H9 (cell line): ENCODE measurements at regions not wholly inside any gene's neighbourhood (a gene's known extent, or its start where the extent isn't known, plus 50 kb on each side); places are given as distances from the start of the nearest gene placed in this dataset.

ENCODE experiments used
- DNase-seq: peaks from one replicate; pipeline ENCODE4 v3.0.0-alpha.2; 2017
- H2AFZ ChIP-seq: one replicate; pipeline ENCODE4 v1.6.1; 2013; ENCODE audit warnings: mild to moderate bottlenecking, low read length, control low read depth, moderate library complexity
- H2AK5ac ChIP-seq: 2 replicates; pipeline ENCODE4 v1.6.1; 2013; ENCODE audit warnings: low read length, control low read depth, mixed read lengths; ENCODE audit not compliant: insufficient read length
- H2BK120ac ChIP-seq: one replicate; pipeline ENCODE4 v1.6.1; 2013; ENCODE audit warnings: low read depth, mild to moderate bottlenecking, low read length, control low read depth, inconsistent platforms; ENCODE audit not compliant: poor library complexity, severe bottlenecking
- H2BK12ac ChIP-seq: 2 replicates; pipeline ENCODE4 v1.6.1; 2013; ENCODE audit warnings: low read length, control low read depth, mixed read lengths, low read depth; ENCODE audit not compliant: insufficient read length
- H2BK15ac ChIP-seq: 2 replicates; pipeline ENCODE4 v1.6.1; 2013; ENCODE audit warnings: low read depth, low read length, control low read depth
- H2BK20ac ChIP-seq: one replicate; pipeline ENCODE4 v1.6.1; 2013; ENCODE audit warnings: low read depth, mild to moderate bottlenecking, low read length, control low read depth, inconsistent platforms; ENCODE audit not compliant: poor library complexity, severe bottlenecking
- H2BK5ac ChIP-seq: 2 replicates; pipeline ENCODE4 v1.6.1; 2013; ENCODE audit warnings: low read length, control low read depth, mixed read lengths; ENCODE audit not compliant: insufficient read length
- H3K14ac ChIP-seq: 2 replicates; pipeline ENCODE4 v1.6.1; 2013; ENCODE audit warnings: low read length, control low read depth; ENCODE audit not compliant: insufficient read depth
- H3K18ac ChIP-seq: 2 replicates; pipeline ENCODE4 v1.6.1; 2013; ENCODE audit warnings: low read depth, mild to moderate bottlenecking, mixed read lengths, low read length, control low read depth; ENCODE audit not compliant: insufficient read length
- H3K23ac ChIP-seq: 2 replicates; pipeline ENCODE4 v1.6.1; 2013; ENCODE audit warnings: low read length, control low read depth, mixed read lengths, low read depth; ENCODE audit not compliant: insufficient read length
- H3K23me2 ChIP-seq: 2 replicates; pipeline ENCODE4 v1.6.1; 2013; ENCODE audit warnings: low read depth, mild to moderate bottlenecking, mixed read lengths, low read length, control low read depth; ENCODE audit not compliant: insufficient read length, poor library complexity, severe bottlenecking
- H3K27ac ChIP-seq: 2 replicates; pipeline ENCODE4 v1.5.1; 2013; ENCODE audit warnings: low read length, control low read depth, mixed read lengths, low read depth; ENCODE audit not compliant: insufficient read length
- H3K27me3 ChIP-seq: 2 replicates; pipeline ENCODE4 v1.6.1; 2013; ENCODE audit warnings: low read length, control low read depth, inconsistent platforms; ENCODE audit not compliant: insufficient read depth
- H3K4ac ChIP-seq: 2 replicates; pipeline ENCODE4 v1.6.1; 2013; ENCODE audit warnings: low read depth, mild to moderate bottlenecking, control low read depth, inconsistent platforms, low read length, moderate library complexity
- H3K4me1 ChIP-seq: 2 replicates; pipeline ENCODE4 v1.6.1; 2013; ENCODE audit warnings: low read length, control low read depth, inconsistent platforms; ENCODE audit not compliant: insufficient read depth
- H3K4me2 ChIP-seq: 2 replicates; pipeline ENCODE4 v1.6.1; 2013; ENCODE audit warnings: low read length, control low read depth, mixed read lengths; ENCODE audit not compliant: insufficient read length, insufficient read depth
- H3K56ac ChIP-seq: 2 replicates; pipeline ENCODE4 v1.6.1; 2013; ENCODE audit warnings: low read depth, mild to moderate bottlenecking, mixed read lengths, low read length, control low read depth; ENCODE audit not compliant: insufficient read length
- H3K79me1 ChIP-seq: 2 replicates; pipeline ENCODE4 v1.6.1; 2013; ENCODE audit warnings: low read depth, mild to moderate bottlenecking, moderate library complexity, low read length, control low read depth, inconsistent platforms; ENCODE audit not compliant: insufficient read depth, poor library complexity, severe bottlenecking
- H3K79me2 ChIP-seq: 2 replicates; pipeline ENCODE4 v1.6.1; 2013; ENCODE audit warnings: low read length, control low read depth, inconsistent platforms; ENCODE audit not compliant: insufficient read depth
- H3K9ac ChIP-seq: 2 replicates; pipeline ENCODE4 v1.6.1; 2013; ENCODE audit warnings: low read length, control low read depth, mixed read lengths; ENCODE audit not compliant: insufficient read length; ENCODE audit errors: extremely low read depth
- H3K9me3 ChIP-seq: one replicate; pipeline ENCODE4 v1.6.1; 2013; ENCODE audit warnings: low read depth, low read length, inconsistent platforms; ENCODE audit not compliant: control insufficient read depth
- H3T11ph ChIP-seq: one replicate; pipeline ENCODE4 v1.6.1; 2013; ENCODE audit warnings: mild to moderate bottlenecking, low read length, control low read depth, inconsistent platforms
- H4K20me1 ChIP-seq: one replicate; pipeline ENCODE4 v1.6.1; 2013; ENCODE audit not compliant: control insufficient read depth, insufficient read length, insufficient read depth
- H4K5ac ChIP-seq: 2 replicates; pipeline ENCODE4 v1.6.1; 2013; ENCODE audit warnings: low read depth, mild to moderate bottlenecking, mixed read lengths, low read length, control low read depth; ENCODE audit not compliant: insufficient read length
- H4K8ac ChIP-seq: replicated peaks from 2 replicates; pipeline ENCODE4 v1.6.1; 2013; ENCODE audit warnings: low read length, control low read depth, mixed read lengths, low read depth; ENCODE audit not compliant: insufficient read length
- H4K91ac ChIP-seq: 2 replicates; pipeline ENCODE4 v1.6.1; 2013; ENCODE audit warnings: low read depth, mild to moderate bottlenecking, moderate library complexity, mixed read lengths, low read length, control low read depth; ENCODE audit not compliant: insufficient read length
- H3K27ac Mint-ChIP-seq, 3 experiments: 2 replicates in 2 of 3; 3 replicates in 1 of 3; pipeline ENCODE4 v1.8.0; 2020 to 2021; ENCODE audit warnings: mixed read lengths in 3 of 3, mild to moderate bottlenecking in 1 of 3, moderate library complexity in 1 of 3
- H3K27me3 Mint-ChIP-seq: 2 replicates; pipeline ENCODE4 v1.8.0; 2021; ENCODE audit warnings: low read depth, mild to moderate bottlenecking, moderate library complexity, mixed read lengths
- H3K36me3 Mint-ChIP-seq, 3 experiments: 2 replicates in 2 of 3; 3 replicates in 1 of 3; pipeline ENCODE4 v1.8.0; 2020 to 2021; ENCODE audit warnings: low read depth in 3 of 3, mixed read lengths in 3 of 3; ENCODE audit not compliant: insufficient read depth in 1 of 3
- H3K4me1 Mint-ChIP-seq, 2 experiments: 2 replicates each; pipeline ENCODE4 v1.8.0; 2020; ENCODE audit warnings: mixed read lengths in 2 of 2
- H3K4me3 Mint-ChIP-seq, 2 experiments: 2 replicates in 1 of 2; 3 replicates in 1 of 2; pipeline ENCODE4 v1.8.0; 2020 to 2021; ENCODE audit warnings: mild to moderate bottlenecking in 2 of 2, mixed read lengths in 2 of 2, moderate library complexity in 1 of 2
- H3K9me3 Mint-ChIP-seq, 2 experiments: 2 replicates in 1 of 2; 3 replicates in 1 of 2; pipeline ENCODE4 v1.8.0; 2020; ENCODE audit warnings: mild to moderate bottlenecking in 2 of 2, mixed read lengths in 2 of 2, moderate library complexity in 1 of 2
- WGBS: extraction: QIAGEN DNeasy Blood & Tissue Kit; methylation state at CpG from one replicate; pipeline ENCODE4 v1.1.7; 2013; ENCODE audit warnings: missing lambda C conversion rate, low lambda C conversion rate, mixed read lengths; ENCODE audit not compliant: insufficient read length; ENCODE audit errors: extremely low coverage; 5-methylcytosine and 5-hydroxymethylcytosine counted together
- TF ChIP-seq, protein P1 (sequence below): fragments of 200-600 bp; sonication (generic); conservative IDR thresholded peaks from 3 replicates; pipeline ENCODE4 v1.8.0; 2021; ENCODE audit warnings: antibody characterized with exemption, mild to moderate bottlenecking

DNA sequence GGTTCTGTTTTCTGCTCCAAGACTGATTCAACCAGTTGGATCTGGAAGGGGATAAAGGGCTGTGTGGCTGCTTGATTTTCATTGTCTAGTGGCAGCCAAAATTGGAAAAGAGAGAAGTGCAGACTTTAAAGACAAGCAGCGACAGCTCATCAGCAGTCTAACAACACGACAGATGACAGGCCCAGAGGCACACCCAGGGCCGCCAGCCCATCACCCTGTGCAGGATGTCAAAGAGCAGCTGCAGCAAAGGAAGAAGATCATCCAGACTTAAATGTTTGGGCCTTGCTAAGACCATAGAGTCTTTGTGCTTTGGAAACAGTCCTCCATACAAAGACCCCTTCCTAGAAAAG lies 421.0 kb upstream of the KLF12 start:
- Histone ChIP-seq H3K18ac (no peak overlapping the region), H3T11ph (no peak overlapping the region), H3K79me2 (no peaks in the 10 kb centered on the region), H3K23me2 (no peaks in the 10 kb centered on the region), H3K4me1 (no peaks in the 10 kb centered on the region), H2AFZ (no peak overlapping the region), H3K9me3 (no peaks in the 10 kb centered on the region), H2AK5ac (no peak overlapping the region), H3K14ac (no peak overlapping the region), H3K4ac (no peak overlapping the region), H2BK5ac (no peak overlapping the region), H2BK15ac (no peak overlapping the region), H4K91ac (no peak overlapping the region), H3K79me1 (no peaks in the 10 kb centered on the region), H3K27me3 (no peaks in the 10 kb centered on the region), H2BK12ac (no peak overlapping the region), H3K23ac (no peak overlapping the region), H3K4me2 (no peak overlapping the region), H3K9ac (no peak overlapping the region), H2BK20ac (no peak overlapping the region), H3K56ac (no peak overlapping the region), H4K20me1 (no peaks in the 10 kb centered on the region), H3K27ac (no peak overlapping the region), H4K5ac (no peak overlapping the region), H2BK120ac (no peak overlapping the region), H4K8ac (no peak overlapping the region)
- no peak for DNase-seq
- TF ChIP-seq, protein P1, sequence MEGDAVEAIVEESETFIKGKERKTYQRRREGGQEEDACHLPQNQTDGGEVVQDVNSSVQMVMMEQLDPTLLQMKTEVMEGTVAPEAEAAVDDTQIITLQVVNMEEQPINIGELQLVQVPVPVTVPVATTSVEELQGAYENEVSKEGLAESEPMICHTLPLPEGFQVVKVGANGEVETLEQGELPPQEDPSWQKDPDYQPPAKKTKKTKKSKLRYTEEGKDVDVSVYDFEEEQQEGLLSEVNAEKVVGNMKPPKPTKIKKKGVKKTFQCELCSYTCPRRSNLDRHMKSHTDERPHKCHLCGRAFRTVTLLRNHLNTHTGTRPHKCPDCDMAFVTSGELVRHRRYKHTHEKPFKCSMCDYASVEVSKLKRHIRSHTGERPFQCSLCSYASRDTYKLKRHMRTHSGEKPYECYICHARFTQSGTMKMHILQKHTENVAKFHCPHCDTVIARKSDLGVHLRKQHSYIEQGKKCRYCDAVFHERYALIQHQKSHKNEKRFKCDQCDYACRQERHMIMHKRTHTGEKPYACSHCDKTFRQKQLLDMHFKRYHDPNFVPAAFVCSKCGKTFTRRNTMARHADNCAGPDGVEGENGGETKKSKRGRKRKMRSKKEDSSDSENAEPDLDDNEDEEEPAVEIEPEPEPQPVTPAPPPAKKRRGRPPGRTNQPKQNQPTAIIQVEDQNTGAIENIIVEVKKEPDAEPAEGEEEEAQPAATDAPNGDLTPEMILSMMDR = no peak
- H3K4me3 Mint-ChIP-seq = no peak overlapping the region
- H3K27ac Mint-ChIP-seq = no peak overlapping the region
- no peaks in the 10 kb centered on the region for H3K9me3 Mint-ChIP-seq
- H3K4me1 Mint-ChIP-seq = no peaks in the 10 kb centered on the region; a peak in 1 of 4 replicates
- no peaks in the 10 kb centered on the region for H3K27me3 Mint-ChIP-seq
- no peaks in the 10 kb centered on the region for H3K36me3 Mint-ChIP-seq
- WGBS = no CpG with 5 or more reads among the region's 3 CpGs
